HCT116 (cell line): ENCODE measurements at regions not wholly inside any gene's neighbourhood (a gene's known extent, or its start where the extent isn't known, plus 50 kb on each side); places are given as distances from the start of the nearest gene placed in this dataset.

Experiments
- ATAC-seq: fragments of 200-7000 bp; cut with Tn5 transposase; 2 replicates; pipeline ENCODE4 v1.9.1; 2020; ENCODE audit warnings: mild to moderate bottlenecking, moderate library complexity
- BruUV-seq: library from RNA; stranded (reverse); fragments of 400-500 nt; replicated peaks from 2 replicates; lab custom pipeline; 2021; lab: Mats Ljungman, UMichigan
- CTCF ChIA-PET: fragments of 300-600 bp; sonication (Branson Sonifier 250); formaldehyde crosslinking; loops from one replicate; lab custom pipeline; 2021; ENCODE audit warnings: antibody characterized with exemption; lab: Charles Lee
- POLR2A ChIA-PET: fragments of 300-600, 350-600 bp; sonication (Branson Sonifier 250); formaldehyde crosslinking; loops from one replicate; lab custom pipeline; 2021; ENCODE audit warnings: antibody characterized with exemption; lab: Charles Lee
- RAD21 ChIA-PET, 2 experiments: fragments of 300-600 bp; sonication (Branson Sonifier 250); formaldehyde crosslinking; loops; one replicate each; lab custom pipeline; 2023; ENCODE audit warnings: low total read pairs in 2 of 2; ENCODE audit not compliant: uncharacterized antibody in 2 of 2, unreplicated experiment in 2 of 2, low non-redundant PET in 1 of 2; lab: Charles Lee
- DNase-seq: peaks from one replicate; pipeline ENCODE4 v3.0.0-alpha.2; 2010; ENCODE audit warnings: low read depth, low spot score
- H2AFZ ChIP-seq: fragments of 200-600 bp; shearing (Covaris generic), sonication (generic); 2 replicates; pipeline ENCODE4 v1.6.1; 2017; ENCODE audit warnings: low read depth, mixed run types, mixed read lengths, antibody characterized with exemption, low read length; ENCODE audit not compliant: poor library complexity, severe bottlenecking
- H3K27ac ChIP-seq: 2 replicates; pipeline ENCODE4 v1.5.1; 2012; ENCODE audit warnings: low read depth, low read length
- H3K27me3 ChIP-seq: fragments of 200-600 bp; sonication (generic); 2 replicates; pipeline ENCODE4 v1.6.1; 2016; ENCODE audit warnings: mixed run types, low read length, mixed read lengths; ENCODE audit not compliant: insufficient read depth
- H3K36me3 ChIP-seq, 2 experiments: fragments of 200-500 bp in 1 of 2; fragments of 200-600 bp in 1 of 2; sonication (Bioruptor generic) in 1 of 2; sonication (generic) in 1 of 2; 2 replicates each; pipeline versions ENCODE4 v1.5.1 to v1.6.1; 2014 to 2016; ENCODE audit warnings: low read length in 2 of 2, inconsistent platforms in 1 of 2, mixed read lengths in 1 of 2, mixed run types in 1 of 2; ENCODE audit not compliant: insufficient read depth in 2 of 2, control insufficient read depth in 1 of 2
- H3K4me1 ChIP-seq, 2 experiments: fragments of 200-600 bp in 1 of 2; sonication (generic) in 1 of 2; 2 replicates each; pipeline versions ENCODE4 v1.5.1 to v1.6.1; 2012 to 2017; ENCODE audit warnings: low read length in 2 of 2, inconsistent platforms in 1 of 2, mild to moderate bottlenecking in 1 of 2, mixed read lengths in 1 of 2, mixed run types in 1 of 2, moderate library complexity in 1 of 2; ENCODE audit not compliant: insufficient read depth in 2 of 2, control insufficient read depth in 1 of 2
- H3K4me2 ChIP-seq: fragments of 200-600 bp; sonication (generic); 2 replicates; pipeline ENCODE4 v1.6.1; 2017; ENCODE audit warnings: mixed run types, low read length, mixed read lengths
- H3K4me3 ChIP-seq, 2 experiments: fragments of 200-600 bp in 1 of 2; sonication (generic) in 1 of 2; replicated peaks in 1 of 2; 2 replicates each; pipeline ENCODE4 v1.5.1; 2011 to 2016; ENCODE audit warnings: low read length in 2 of 2, control low read depth in 1 of 2, low read depth in 1 of 2, mild to moderate bottlenecking in 1 of 2, mixed read lengths in 1 of 2, mixed run types in 1 of 2
- H3K79me2 ChIP-seq: fragments of 200-600 bp; sonication (generic); 2 replicates; pipeline ENCODE4 v1.6.1; 2017; ENCODE audit warnings: mild to moderate bottlenecking, mixed run types, low read length, moderate library complexity, mixed read lengths; ENCODE audit not compliant: insufficient read depth
- H3K9ac ChIP-seq: fragments of 200-600 bp; sonication (generic); 2 replicates; pipeline ENCODE4 v1.6.1; 2016; ENCODE audit warnings: low read length, mixed read lengths
- H3K9me2 ChIP-seq: fragments of 200-600 bp; sonication (generic), shearing (Covaris generic); 2 replicates; pipeline ENCODE4 v1.6.1; 2017; ENCODE audit warnings: mixed run types, mild to moderate bottlenecking, moderate library complexity; ENCODE audit not compliant: insufficient read depth
- H3K9me3 ChIP-seq, 2 experiments: fragments of 200-500 bp in 1 of 2; fragments of 200-600 bp in 1 of 2; sonication (Bioruptor generic) in 1 of 2; sonication (generic) in 1 of 2; 2 replicates each; pipeline ENCODE4 v1.6.1; 2014 to 2017; ENCODE audit warnings: low read length in 2 of 2, mixed read lengths in 2 of 2, inconsistent platforms in 1 of 2, low read depth in 1 of 2, mild to moderate bottlenecking in 1 of 2, mixed run types in 1 of 2, moderate library complexity in 1 of 2; ENCODE audit not compliant: control insufficient read depth in 1 of 2, insufficient read depth in 1 of 2
- H4K20me1 ChIP-seq: fragments of 200-600 bp; sonication (generic), shearing (Covaris generic); 2 replicates; pipeline ENCODE4 v1.6.1; 2017; ENCODE audit warnings: mixed run types, mild to moderate bottlenecking, moderate library complexity; ENCODE audit not compliant: insufficient read depth
- CBX3 ChIP-seq: IDR thresholded peaks from 2 replicates; pipeline ENCODE4 v1.6.1; 2012; ENCODE audit warnings: low read depth
- CEBPB ChIP-seq: IDR thresholded peaks from 2 replicates; pipeline ENCODE4 v1.6.1; 2012; ENCODE audit warnings: low read depth
- EGR1 ChIP-seq: IDR thresholded peaks from 2 replicates; pipeline ENCODE4 v1.6.1; 2012; ENCODE audit warnings: low read depth
- ELF1 ChIP-seq: IDR thresholded peaks from 2 replicates; pipeline ENCODE4 v1.6.1; 2012; ENCODE audit warnings: low read depth, borderline replicate concordance
- FOSL1 ChIP-seq: IDR thresholded peaks from 2 replicates; pipeline ENCODE4 v1.6.1; 2012; ENCODE audit warnings: low read depth
- JUND ChIP-seq: IDR thresholded peaks from 2 replicates; pipeline ENCODE4 v1.6.1; 2012
- MAX ChIP-seq: IDR thresholded peaks from 2 replicates; pipeline ENCODE4 v1.6.1; 2012
- POLR2A ChIP-seq: IDR thresholded peaks from 2 replicates; pipeline ENCODE4 v1.7.0; 2011; ENCODE audit warnings: borderline replicate concordance; ENCODE audit not compliant: insufficient read depth, insufficient read length; ENCODE audit errors: extremely low read depth
- POLR2AphosphoS5 ChIP-seq: IDR thresholded peaks from 2 replicates; pipeline ENCODE4 v1.6.1; 2011; ENCODE audit warnings: mild to moderate bottlenecking, low read depth, low read length, moderate library complexity
- RAD21 ChIP-seq: IDR thresholded peaks from 2 replicates; pipeline ENCODE4 v1.6.1; 2012; ENCODE audit warnings: low read depth, mild to moderate bottlenecking
- REST ChIP-seq: IDR thresholded peaks from 2 replicates; pipeline ENCODE4 v1.6.1; 2012; ENCODE audit warnings: low read depth
- SIN3A ChIP-seq: IDR thresholded peaks from 2 replicates; pipeline ENCODE4 v1.6.1; 2012; ENCODE audit warnings: low read depth
- SP1 ChIP-seq: IDR thresholded peaks from 2 replicates; pipeline ENCODE4 v1.6.1; 2012; ENCODE audit warnings: low read depth
- SRF ChIP-seq: IDR thresholded peaks from 2 replicates; pipeline ENCODE4 v1.6.1; 2012; ENCODE audit warnings: low read depth
- TCF7L2 ChIP-seq: IDR thresholded peaks from 2 replicates; pipeline ENCODE4 v1.7.0; 2011; ENCODE audit warnings: borderline replicate concordance, inconsistent platforms; ENCODE audit not compliant: insufficient read depth, insufficient read length; ENCODE audit errors: extremely low read depth
- YY1 ChIP-seq: IDR thresholded peaks from 2 replicates; pipeline ENCODE4 v1.6.1; 2011; ENCODE audit warnings: low read length, low read depth, moderate library complexity, mild to moderate bottlenecking; ENCODE audit not compliant: insufficient replicate concordance; ENCODE audit errors: extremely low read depth
- ZBTB33 ChIP-seq: IDR thresholded peaks from 2 replicates; pipeline ENCODE4 v1.6.1; 2011; ENCODE audit warnings: mild to moderate bottlenecking, low read length, moderate library complexity; ENCODE audit not compliant: insufficient replicate concordance; ENCODE audit errors: extremely low read depth
- ZFX ChIP-seq: fragments of 450-650 bp; IDR thresholded peaks from 2 replicates; pipeline ENCODE4 v1.6.1; 2017
- ZNF274 ChIP-seq: fragments of 200-500 bp; sonication (Bioruptor generic); IDR thresholded peaks from 2 replicates; pipeline ENCODE4 v1.6.1; 2014; ENCODE audit warnings: mild to moderate bottlenecking, low read depth, low read length, inconsistent platforms
- intact Hi-C: fragments of 100-400 bp; cut with micrococcal nuclease; formaldehyde crosslinking; loops from 2 replicates; pipeline ENCODE4 v1.10.0; 2022

GRCh38 chr15:77697893-77698292 lies 65.2 kb upstream of the LINGO1 start (continued):
- TF ChIP-seq ZBTB33 (no peak), JUND (no peak), RAD21 (no peak), SP1 (no peak)

GRCh38 chr15:77696871-77697270 lies 64.2 kb upstream of the LINGO1 start:
- POLR2A ChIA-PET, result no interaction called here

More at GRCh38 chr15:77696871-77697270, 64.2 kb upstream of the LINGO1 start:
- no peaks in the 10 kb centered on the region for H4K20me1 ChIP-seq
- RAD21 ChIA-PET, result no interaction called here
- no peaks in the 10 kb centered on the region for H3K9me3 ChIP-seq
- H3K27ac ChIP-seq, result no peak overlapping the region
- DNase-seq (no peak), ATAC-seq (no peak)
- H3K36me3 ChIP-seq, result no peaks in the 10 kb centered on the region
- no peaks in the 10 kb centered on the region for H3K9me2 ChIP-seq
- H3K79me2 ChIP-seq, result no peaks in the 10 kb centered on the region
- CTCF ChIA-PET, result no interaction called here
- intact Hi-C loops, result no loop called here
- no peak overlapping the region for H3K4me3 ChIP-seq
- H3K27me3 ChIP-seq, result no peaks in the 10 kb centered on the region
- no peak for TF ChIP-seq FOSL1
- no peak for TF ChIP-seq TCF7L2
- no peak for TF ChIP-seq ZFX
- TF ChIP-seq SIN3A, result no peak
- no peak for TF ChIP-seq EGR1
- TF ChIP-seq CEBPB, result no peak
- TF ChIP-seq RAD21, result no peak
- TF ChIP-seq POLR2AphosphoS5, result no peak
- no peak for TF ChIP-seq SRF
- TF ChIP-seq MAX, result no peak
- no peak for TF ChIP-seq YY1
- TF ChIP-seq REST, result no peak
- no peak for TF ChIP-seq CBX3
- TF ChIP-seq POLR2A, result no peak
- TF ChIP-seq JUND, result no peak
- TF ChIP-seq ELF1, result no peak
- no peak for TF ChIP-seq ZNF274
- TF ChIP-seq, all 23 proteins: peak for 0
- Histone ChIP-seq H3K4me1 (no peaks in the 10 kb centered on the region), H3K4me2 (no peak overlapping the region), H2AFZ (no peak overlapping the region), H3K9ac (no peak overlapping the region)
- BruUV-seq, result no TSS peak
